HEK293 (cell line): ENCODE measurements at regions not wholly inside any gene's neighbourhood (a gene's known extent, or its start where the extent isn't known, plus 50 kb on each side); places are given as distances from the start of the nearest gene placed in this dataset.

Source experiments
- CTCF ChIA-PET: fragments of 350-600 bp; formaldehyde crosslinking; extraction: SDS; loops from one replicate; lab custom pipeline; 2021; ENCODE audit warnings: antibody characterized with exemption; lab: Yijun Ruan, JAX
- POLR2A ChIA-PET: fragments of 300-600 bp; formaldehyde crosslinking; extraction: SDS; loops from one replicate; lab custom pipeline; 2020; ENCODE audit warnings: antibody characterized with exemption, inconsistent platforms; lab: Yijun Ruan, JAX
- H3K27ac ChIP-seq: fragments of 200-500 bp; sonication (Bioruptor generic); 2 replicates; pipeline ENCODE4 v1.5.1; 2014; ENCODE audit warnings: low read depth, low read length, control low read depth, inconsistent platforms; ENCODE audit errors: extremely low read depth
- H3K36me3 ChIP-seq, 2 experiments: fragments of 200-500 bp in 1 of 2; sonication (Bioruptor generic) in 1 of 2; 1 replicate in 1 of 2; 2 replicates in 1 of 2; pipeline ENCODE4 v1.5.1; 2014 to 2017; ENCODE audit warnings: inconsistent platforms in 2 of 2, low read length in 2 of 2; ENCODE audit not compliant: control insufficient read depth in 2 of 2, insufficient read depth in 1 of 2
- H3K4me1 ChIP-seq: fragments of 200-500 bp; sonication (Bioruptor generic); 2 replicates; pipeline ENCODE4 v1.5.1; 2014; ENCODE audit warnings: mild to moderate bottlenecking, low read length, inconsistent platforms; ENCODE audit not compliant: control insufficient read depth, insufficient read depth
- H3K4me3 ChIP-seq: 2 replicates; pipeline ENCODE4 v1.5.1; 2011; ENCODE audit warnings: low read depth, mild to moderate bottlenecking, control low read depth, low read length, moderate library complexity
- H3K9me3 ChIP-seq: fragments of 200-500 bp; sonication (Bioruptor generic); 2 replicates; pipeline ENCODE4 v1.5.1; 2014; ENCODE audit warnings: low read depth, low read length, inconsistent platforms; ENCODE audit not compliant: control insufficient read depth, insufficient read depth
- HOXD13 ChIP-seq: sonication (generic); formaldehyde crosslinking; IDR thresholded peaks from 2 replicates; pipeline ENCODE4 v1.8.0; 2022; ENCODE audit warnings: missing genetic modification reagents, borderline replicate concordance
- ZFP37 ChIP-seq: fragments of 450-650 bp; formaldehyde crosslinking; IDR thresholded peaks from 2 replicates; pipeline ENCODE4 v1.5.1; 2016; ENCODE audit warnings: missing biosample characterization, missing genetic modification characterization
- ZFP41 ChIP-seq: fragments of 450-650 bp; formaldehyde crosslinking; IDR thresholded peaks from 2 replicates; pipeline ENCODE4 v1.5.1; 2016; ENCODE audit warnings: missing biosample characterization, missing genetic modification characterization, borderline replicate concordance
- ZNF174 ChIP-seq: fragments of 450-650 bp; formaldehyde crosslinking; IDR thresholded peaks from 2 replicates; pipeline ENCODE4 v1.5.0; 2017; ENCODE audit warnings: missing biosample characterization, mild to moderate bottlenecking, missing genetic modification characterization
- ZNF23 ChIP-seq: fragments of 450-650 bp; formaldehyde crosslinking; IDR thresholded peaks from 2 replicates; pipeline ENCODE4 v1.5.1; 2016; ENCODE audit warnings: missing biosample characterization, missing genetic modification characterization, borderline replicate concordance
- ZNF335 ChIP-seq: fragments of 450-650 bp; formaldehyde crosslinking; conservative IDR thresholded peaks from 2 replicates; pipeline ENCODE4 v1.5.1; 2016; ENCODE audit warnings: missing biosample characterization, missing genetic modification characterization
- ZNF423 ChIP-seq: fragments of 450-650 bp; formaldehyde crosslinking; IDR thresholded peaks from 2 replicates; pipeline ENCODE4 v1.5.1; 2016; ENCODE audit warnings: missing biosample characterization, missing genetic modification characterization
- ZNF555 ChIP-seq: fragments of 450-650 bp; formaldehyde crosslinking; conservative IDR thresholded peaks from 2 replicates; pipeline ENCODE4 v1.5.1; 2017; ENCODE audit warnings: missing biosample characterization, mild to moderate bottlenecking, missing genetic modification characterization, inconsistent platforms
- ZNF596 ChIP-seq: fragments of 450-650 bp; IDR thresholded peaks from 2 replicates; pipeline ENCODE4 v1.5.0; 2018; ENCODE audit warnings: missing biosample characterization, mild to moderate bottlenecking, missing genetic modification characterization, moderate library complexity
- ZNF621 ChIP-seq: fragments of 450-650 bp; formaldehyde crosslinking; IDR thresholded peaks from 2 replicates; pipeline ENCODE4 v1.5.1; 2017; ENCODE audit warnings: missing biosample characterization, missing genetic modification characterization
- ZNF707 ChIP-seq: fragments of 450-650 bp; formaldehyde crosslinking; IDR thresholded peaks from 2 replicates; pipeline ENCODE4 v1.5.1; 2016; ENCODE audit warnings: missing biosample characterization, missing genetic modification characterization
- ZNF785 ChIP-seq: fragments of 450-650 bp; formaldehyde crosslinking; IDR thresholded peaks from 2 replicates; pipeline ENCODE4 v1.5.1; 2016; ENCODE audit warnings: missing biosample characterization, missing genetic modification characterization
- TF ChIP-seq, protein P1 (sequence below): fragments of 450-650 bp; formaldehyde crosslinking; IDR thresholded peaks from 2 replicates; pipeline ENCODE4 v1.5.1; 2016; ENCODE audit warnings: missing biosample characterization, missing genetic modification characterization
- TF ChIP-seq, protein P2 (sequence below): fragments of 450-650 bp; formaldehyde crosslinking; conservative IDR thresholded peaks from 2 replicates; pipeline ENCODE4 v1.5.1; 2016; ENCODE audit warnings: low read depth, missing biosample characterization, missing genetic modification characterization
- TF ChIP-seq, protein P3 (sequence below): fragments of 450-650 bp; formaldehyde crosslinking; IDR thresholded peaks from 2 replicates; pipeline ENCODE4 v1.5.1; 2016; ENCODE audit warnings: missing biosample characterization, missing genetic modification characterization
- TF ChIP-seq, protein P4 (sequence below): fragments of 450-650 bp; formaldehyde crosslinking; IDR thresholded peaks from 2 replicates; pipeline ENCODE4 v1.5.0; 2017; ENCODE audit warnings: missing biosample characterization, missing genetic modification characterization, borderline replicate concordance
- TF ChIP-seq, protein P5 (sequence below): fragments of 450-650 bp; formaldehyde crosslinking; IDR thresholded peaks from 2 replicates; pipeline ENCODE4 v1.5.1; 2016; ENCODE audit warnings: missing biosample characterization, missing genetic modification characterization

DNA sequence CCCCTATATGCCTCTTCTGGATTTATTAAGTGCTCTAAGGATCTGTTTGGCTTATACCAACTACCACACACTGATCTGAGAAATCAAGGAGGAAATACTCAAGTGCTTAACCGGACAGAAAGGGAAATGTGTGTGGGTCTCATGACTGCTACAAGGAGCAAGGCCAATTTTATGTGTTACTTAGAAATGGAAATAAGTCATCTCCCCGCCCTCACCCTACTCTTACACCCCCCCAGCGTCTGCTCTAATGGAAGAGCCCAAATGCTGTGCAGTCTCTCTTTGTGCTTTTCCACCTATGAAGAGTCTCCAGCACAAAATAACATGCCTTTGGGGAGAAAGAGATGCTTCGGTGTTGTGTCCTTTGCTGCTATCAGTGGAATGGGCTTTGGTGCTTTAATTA lies 428.8 kb upstream of the ARID1B start:
- POLR2A ChIA-PET: no interaction called here
- CTCF ChIA-PET: no interaction called here

DNA sequence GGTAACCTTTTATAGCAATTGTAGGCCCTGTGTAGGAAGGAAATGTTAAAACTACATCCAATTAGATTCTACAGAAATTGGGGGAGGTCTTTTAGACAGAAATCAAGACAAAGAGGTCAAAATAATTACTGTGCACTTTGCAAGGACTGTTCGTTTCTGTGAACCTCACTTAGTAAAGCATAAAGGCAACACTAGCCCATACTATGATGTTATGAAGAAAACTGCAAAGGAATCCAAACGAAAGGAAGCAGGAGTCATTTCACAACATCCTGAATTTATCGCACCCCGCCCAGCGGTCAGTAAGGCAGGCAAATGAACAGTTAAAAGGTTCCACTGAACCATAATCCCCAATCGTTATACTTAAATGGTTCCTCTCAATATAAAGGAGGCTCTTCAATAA lies 429.5 kb upstream of the ARID1B start:
- Histone ChIP-seq H3K36me3 (no peaks in the 10 kb centered on the region), H3K9me3 (no peaks in the 10 kb centered on the region), H3K4me1 (no peaks in the 10 kb centered on the region), H3K4me3 (no peak overlapping the region)
- CTCF ChIA-PET: no interaction called here
- TF ChIP-seq, protein P1, sequence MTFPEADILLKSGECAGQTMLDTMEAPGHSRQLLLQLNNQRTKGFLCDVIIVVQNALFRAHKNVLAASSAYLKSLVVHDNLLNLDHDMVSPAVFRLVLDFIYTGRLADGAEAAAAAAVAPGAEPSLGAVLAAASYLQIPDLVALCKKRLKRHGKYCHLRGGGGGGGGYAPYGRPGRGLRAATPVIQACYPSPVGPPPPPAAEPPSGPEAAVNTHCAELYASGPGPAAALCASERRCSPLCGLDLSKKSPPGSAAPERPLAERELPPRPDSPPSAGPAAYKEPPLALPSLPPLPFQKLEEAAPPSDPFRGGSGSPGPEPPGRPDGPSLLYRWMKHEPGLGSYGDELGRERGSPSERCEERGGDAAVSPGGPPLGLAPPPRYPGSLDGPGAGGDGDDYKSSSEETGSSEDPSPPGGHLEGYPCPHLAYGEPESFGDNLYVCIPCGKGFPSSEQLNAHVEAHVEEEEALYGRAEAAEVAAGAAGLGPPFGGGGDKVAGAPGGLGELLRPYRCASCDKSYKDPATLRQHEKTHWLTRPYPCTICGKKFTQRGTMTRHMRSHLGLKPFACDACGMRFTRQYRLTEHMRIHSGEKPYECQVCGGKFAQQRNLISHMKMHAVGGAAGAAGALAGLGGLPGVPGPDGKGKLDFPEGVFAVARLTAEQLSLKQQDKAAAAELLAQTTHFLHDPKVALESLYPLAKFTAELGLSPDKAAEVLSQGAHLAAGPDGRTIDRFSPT (tag by site-specific recombination): no peak
- no peak for TF ChIP-seq ZFP37 (tag by site-specific recombination)
- TF ChIP-seq ZNF335: no peak
- TF ChIP-seq ZNF707: no peak
- TF ChIP-seq, all 188 proteins: peak for 0
- POLR2A ChIA-PET: interaction anchor here (0.6 kb wide), 1 partner anchor 333 kb away, joined by 3 read pairs; no protein-coding TSS in a partner anchor
- no peak overlapping the region for H3K27ac ChIP-seq

More for the DNA sequence above, 428.8 kb upstream of the ARID1B start:
- H3K4me3 ChIP-seq: no peak overlapping the region
- H3K9me3 ChIP-seq: no peaks in the 10 kb centered on the region
- H3K36me3 ChIP-seq: no peaks in the 10 kb centered on the region
- H3K27ac ChIP-seq: no peak overlapping the region
- no peaks in the 10 kb centered on the region for H3K4me1 ChIP-seq
- TF ChIP-seq HOXD13 (CRISPR knock-in tag) (no peak), ZNF621 (no peak), ZNF785 (tag by site-specific recombination) (no peak), ZNF555 (tag by site-specific recombination) (no peak), ZFP41 (no peak)
- TF ChIP-seq, protein P2, sequence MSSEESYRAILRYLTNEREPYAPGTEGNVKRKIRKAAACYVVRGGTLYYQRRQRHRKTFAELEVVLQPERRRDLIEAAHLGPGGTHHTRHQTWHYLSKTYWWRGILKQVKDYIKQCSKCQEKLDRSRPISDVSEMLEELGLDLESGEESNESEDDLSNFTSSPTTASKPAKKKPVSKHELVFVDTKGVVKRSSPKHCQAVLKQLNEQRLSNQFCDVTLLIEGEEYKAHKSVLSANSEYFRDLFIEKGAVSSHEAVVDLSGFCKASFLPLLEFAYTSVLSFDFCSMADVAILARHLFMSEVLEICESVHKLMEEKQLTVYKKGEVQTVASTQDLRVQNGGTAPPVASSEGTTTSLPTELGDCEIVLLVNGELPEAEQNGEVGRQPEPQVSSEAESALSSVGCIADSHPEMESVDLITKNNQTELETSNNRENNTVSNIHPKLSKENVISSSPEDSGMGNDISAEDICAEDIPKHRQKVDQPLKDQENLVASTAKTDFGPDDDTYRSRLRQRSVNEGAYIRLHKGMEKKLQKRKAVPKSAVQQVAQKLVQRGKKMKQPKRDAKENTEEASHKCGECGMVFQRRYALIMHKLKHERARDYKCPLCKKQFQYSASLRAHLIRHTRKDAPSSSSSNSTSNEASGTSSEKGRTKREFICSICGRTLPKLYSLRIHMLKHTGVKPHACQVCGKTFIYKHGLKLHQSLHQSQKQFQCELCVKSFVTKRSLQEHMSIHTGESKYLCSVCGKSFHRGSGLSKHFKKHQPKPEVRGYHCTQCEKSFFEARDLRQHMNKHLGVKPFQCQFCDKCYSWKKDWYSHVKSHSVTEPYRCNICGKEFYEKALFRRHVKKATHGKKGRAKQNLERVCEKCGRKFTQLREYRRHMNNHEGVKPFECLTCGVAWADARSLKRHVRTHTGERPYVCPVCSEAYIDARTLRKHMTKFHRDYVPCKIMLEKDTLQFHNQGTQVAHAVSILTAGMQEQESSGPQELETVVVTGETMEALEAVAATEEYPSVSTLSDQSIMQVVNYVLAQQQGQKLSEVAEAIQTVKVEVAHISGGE (tag by site-specific recombination): no peak
- TF ChIP-seq, protein P3, sequence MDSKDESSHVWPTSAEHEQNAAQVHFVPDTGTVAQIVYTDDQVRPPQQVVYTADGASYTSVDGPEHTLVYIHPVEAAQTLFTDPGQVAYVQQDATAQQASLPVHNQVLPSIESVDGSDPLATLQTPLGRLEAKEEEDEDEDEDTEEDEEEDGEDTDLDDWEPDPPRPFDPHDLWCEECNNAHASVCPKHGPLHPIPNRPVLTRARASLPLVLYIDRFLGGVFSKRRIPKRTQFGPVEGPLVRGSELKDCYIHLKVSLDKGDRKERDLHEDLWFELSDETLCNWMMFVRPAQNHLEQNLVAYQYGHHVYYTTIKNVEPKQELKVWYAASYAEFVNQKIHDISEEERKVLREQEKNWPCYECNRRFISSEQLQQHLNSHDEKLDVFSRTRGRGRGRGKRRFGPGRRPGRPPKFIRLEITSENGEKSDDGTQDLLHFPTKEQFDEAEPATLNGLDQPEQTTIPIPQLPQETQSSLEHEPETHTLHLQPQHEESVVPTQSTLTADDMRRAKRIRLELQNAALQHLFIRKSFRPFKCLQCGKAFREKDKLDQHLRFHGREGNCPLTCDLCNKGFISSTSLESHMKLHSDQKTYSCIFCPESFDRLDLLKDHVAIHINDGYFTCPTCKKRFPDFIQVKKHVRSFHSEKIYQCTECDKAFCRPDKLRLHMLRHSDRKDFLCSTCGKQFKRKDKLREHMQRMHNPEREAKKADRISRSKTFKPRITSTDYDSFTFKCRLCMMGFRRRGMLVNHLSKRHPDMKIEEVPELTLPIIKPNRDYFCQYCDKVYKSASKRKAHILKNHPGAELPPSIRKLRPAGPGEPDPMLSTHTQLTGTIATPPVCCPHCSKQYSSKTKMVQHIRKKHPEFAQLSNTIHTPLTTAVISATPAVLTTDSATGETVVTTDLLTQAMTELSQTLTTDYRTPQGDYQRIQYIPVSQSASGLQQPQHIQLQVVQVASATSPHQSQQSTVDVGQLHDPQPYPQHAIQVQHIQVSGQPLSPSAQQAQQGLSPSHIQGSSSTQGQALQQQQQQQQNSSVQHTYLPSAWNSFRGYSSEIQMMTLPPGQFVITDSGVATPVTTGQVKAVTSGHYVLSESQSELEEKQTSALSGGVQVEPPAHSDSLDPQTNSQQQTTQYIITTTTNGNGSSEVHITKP (tag by site-specific recombination): peak; percentile 74

DNA sequence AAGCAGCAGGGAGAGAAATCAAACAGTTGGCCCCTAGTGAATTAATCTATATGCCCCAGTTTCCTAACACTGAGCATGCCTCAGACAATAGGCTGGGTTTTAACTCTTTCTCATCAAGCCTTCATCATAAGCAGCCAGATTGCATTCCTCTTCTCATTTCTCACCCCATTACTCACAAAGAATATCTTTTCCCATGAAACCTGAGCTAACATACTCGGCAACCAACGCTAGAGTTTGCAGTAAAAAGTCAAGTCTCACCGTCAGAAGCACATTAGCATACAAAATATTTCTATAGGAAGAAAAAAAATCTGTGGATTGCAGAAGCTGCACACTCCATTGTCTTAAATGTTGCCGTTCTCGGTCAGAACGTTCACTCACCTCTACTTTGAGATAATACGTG lies 429.9 kb upstream of the ARID1B start:
- H3K4me3 ChIP-seq: no peak overlapping the region
- ChIA-PET CTCF (no interaction called here), POLR2A (interaction anchor here (0.6 kb wide), 1 partner anchor 334 kb away, joined by 3 read pairs; no protein-coding TSS in a partner anchor)
- no peak overlapping the region for H3K27ac ChIP-seq
- no peaks in the 10 kb centered on the region for H3K4me1 ChIP-seq
- H3K9me3 ChIP-seq: no peaks in the 10 kb centered on the region
- no peaks in the 10 kb centered on the region for H3K36me3 ChIP-seq
- TF ChIP-seq, protein P4, sequence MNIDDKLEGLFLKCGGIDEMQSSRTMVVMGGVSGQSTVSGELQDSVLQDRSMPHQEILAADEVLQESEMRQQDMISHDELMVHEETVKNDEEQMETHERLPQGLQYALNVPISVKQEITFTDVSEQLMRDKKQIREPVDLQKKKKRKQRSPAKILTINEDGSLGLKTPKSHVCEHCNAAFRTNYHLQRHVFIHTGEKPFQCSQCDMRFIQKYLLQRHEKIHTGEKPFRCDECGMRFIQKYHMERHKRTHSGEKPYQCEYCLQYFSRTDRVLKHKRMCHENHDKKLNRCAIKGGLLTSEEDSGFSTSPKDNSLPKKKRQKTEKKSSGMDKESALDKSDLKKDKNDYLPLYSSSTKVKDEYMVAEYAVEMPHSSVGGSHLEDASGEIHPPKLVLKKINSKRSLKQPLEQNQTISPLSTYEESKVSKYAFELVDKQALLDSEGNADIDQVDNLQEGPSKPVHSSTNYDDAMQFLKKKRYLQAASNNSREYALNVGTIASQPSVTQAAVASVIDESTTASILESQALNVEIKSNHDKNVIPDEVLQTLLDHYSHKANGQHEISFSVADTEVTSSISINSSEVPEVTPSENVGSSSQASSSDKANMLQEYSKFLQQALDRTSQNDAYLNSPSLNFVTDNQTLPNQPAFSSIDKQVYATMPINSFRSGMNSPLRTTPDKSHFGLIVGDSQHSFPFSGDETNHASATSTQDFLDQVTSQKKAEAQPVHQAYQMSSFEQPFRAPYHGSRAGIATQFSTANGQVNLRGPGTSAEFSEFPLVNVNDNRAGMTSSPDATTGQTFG (tag by site-specific recombination): no peak
- no peak for TF ChIP-seq ZNF596 (tag by site-specific recombination)
- TF ChIP-seq, protein P5, sequence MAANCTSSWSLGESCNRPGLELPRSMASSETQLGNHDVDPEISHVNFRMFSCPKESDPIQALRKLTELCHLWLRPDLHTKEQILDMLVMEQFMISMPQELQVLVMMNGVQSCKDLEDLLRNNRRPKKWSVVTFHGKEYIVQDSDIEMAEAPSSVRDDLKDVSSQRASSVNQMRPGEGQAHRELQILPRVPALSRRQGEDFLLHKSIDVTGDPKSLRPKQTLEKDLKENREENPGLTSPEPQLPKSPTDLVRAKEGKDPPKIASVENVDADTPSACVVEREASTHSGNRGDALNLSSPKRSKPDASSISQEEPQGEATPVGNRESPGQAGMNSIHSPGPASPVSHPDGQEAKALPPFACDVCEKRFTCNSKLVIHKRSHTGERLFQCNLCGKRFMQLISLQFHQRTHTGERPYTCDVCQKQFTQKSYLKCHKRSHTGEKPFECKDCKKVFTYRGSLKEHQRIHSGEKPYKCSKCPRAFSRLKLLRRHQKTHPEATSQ: no peak
- no peak for TF ChIP-seq ZNF23 (tag by site-specific recombination)
- no peak for TF ChIP-seq ZNF174 (tag by site-specific recombination)
- TF ChIP-seq ZNF423: no peak
